ENCODE measurements at regions not wholly inside any gene's neighbourhood (a gene's known extent, or its start where the extent isn't known, plus 50 kb on each side); places are given as distances from the start of the nearest gene placed in this dataset.

DNA sequence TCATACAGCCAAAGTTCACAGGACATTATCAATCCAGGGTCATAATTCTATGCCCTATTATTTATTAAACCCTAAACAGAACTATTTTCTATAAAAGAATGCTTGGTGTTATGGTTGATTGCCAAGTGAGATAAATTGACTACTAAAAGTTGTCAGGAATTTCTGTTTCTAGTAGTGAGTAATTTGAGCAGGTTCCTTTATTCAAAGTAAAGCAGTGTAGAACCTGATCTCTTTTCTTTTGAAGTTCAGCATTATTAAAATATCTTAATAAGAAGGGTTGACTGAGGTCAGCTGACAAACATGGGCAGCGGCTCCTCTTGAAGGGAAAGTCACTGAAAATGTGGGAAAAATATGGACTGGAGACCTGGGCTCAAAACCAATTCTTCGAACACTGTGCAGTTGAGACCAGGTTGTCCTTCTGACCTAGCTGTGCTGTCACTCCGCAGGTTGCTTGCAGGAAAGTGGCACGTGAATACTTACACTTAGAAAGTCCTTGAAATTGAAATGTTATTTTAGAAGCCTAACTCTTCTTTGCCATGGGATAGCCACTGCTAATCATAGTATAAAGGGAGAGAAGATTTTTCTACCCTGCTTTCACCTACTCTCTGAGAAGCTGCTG lies 141.0 kb downstream of the RASSF9 start:
- TF ChIP-seq CTCF (conservative IDR thresholded peaks at IDR 0.05; ENCODE audit: low read depth, low read length) (no peak), EZH2 (IDR thresholded peaks at IDR 0.05; ENCODE audit: borderline replicate concordance, low read depth, low read length, poor library complexity, severe bottlenecking) (no peak)

Data from A673 (cell line).